GM23248 (cell line): ENCODE measurements at regions not wholly inside any gene's neighbourhood (a gene's known extent, or its start where the extent isn't known, plus 50 kb on each side); places are given as distances from the start of the nearest gene placed in this dataset.
A peak's percentile ranks its signal among the peaks of the same experiment; 100 is the strongest.

Experiments used
- DNase-seq: peaks from one replicate; pipeline ENCODE4 v3.0.0-alpha.2; 2015
- H2AFZ ChIP-seq: fragments of 200-600 bp; sonication (generic); 2 replicates; pipeline ENCODE4 v1.6.1; 2016; ENCODE audit warnings: antibody characterized with exemption
- H3F3A ChIP-seq: fragments of 200-600 bp; sonication (generic); 2 replicates; pipeline ENCODE4 v1.6.1; 2016; ENCODE audit warnings: mild to moderate bottlenecking, antibody characterized with exemption, mixed run types; ENCODE audit not compliant: insufficient read depth
- H3K27ac ChIP-seq: fragments of 200-600 bp; sonication (generic); 2 replicates; pipeline ENCODE4 v1.5.1; 2016; ENCODE audit warnings: mild to moderate bottlenecking
- H3K27me3 ChIP-seq: fragments of 200-600 bp; sonication (generic); replicated peaks from 2 replicates; pipeline ENCODE4 v1.6.1; 2016; ENCODE audit warnings: mild to moderate bottlenecking; ENCODE audit not compliant: insufficient read depth
- H3K36me3 ChIP-seq: fragments of 200-600 bp; sonication (generic); 2 replicates; pipeline ENCODE4 v1.6.1; 2016; ENCODE audit warnings: low read depth, mild to moderate bottlenecking
- H3K4me1 ChIP-seq: fragments of 200-600 bp; sonication (generic); 2 replicates; pipeline ENCODE4 v1.6.1; 2016; ENCODE audit warnings: mild to moderate bottlenecking; ENCODE audit not compliant: insufficient read depth
- H3K4me2 ChIP-seq: fragments of 200-600 bp; sonication (generic); one replicate; pipeline ENCODE4 v1.6.1; 2016; ENCODE audit warnings: mild to moderate bottlenecking; ENCODE audit not compliant: unreplicated experiment
- H3K4me3 ChIP-seq: fragments of 200-600 bp; sonication (generic); 2 replicates; pipeline ENCODE4 v1.5.1; 2016; ENCODE audit warnings: mild to moderate bottlenecking
- H3K79me2 ChIP-seq: fragments of 200-600 bp; sonication (generic); 2 replicates; pipeline ENCODE4 v1.6.1; 2016; ENCODE audit warnings: mild to moderate bottlenecking; ENCODE audit not compliant: insufficient read depth
- H3K9ac ChIP-seq: fragments of 200-600 bp; sonication (generic); 2 replicates; pipeline ENCODE4 v1.6.1; 2016; ENCODE audit warnings: mild to moderate bottlenecking
- H3K9me2 ChIP-seq: fragments of 200-600 bp; sonication (generic); 2 replicates; pipeline ENCODE4 v1.6.1; 2016; ENCODE audit warnings: mixed run types, mild to moderate bottlenecking, moderate library complexity; ENCODE audit not compliant: insufficient read depth
- H3K9me3 ChIP-seq: fragments of 200-600 bp; sonication (generic); one replicate; pipeline ENCODE4 v1.6.1; 2017; ENCODE audit warnings: low read depth
- H4K20me1 ChIP-seq: fragments of 200-600 bp; sonication (generic); 2 replicates; pipeline ENCODE4 v1.6.0; 2016; ENCODE audit not compliant: insufficient read depth
- EZH2 ChIP-seq: fragments of 200-600 bp; sonication (generic); IDR thresholded peaks from 2 replicates; pipeline ENCODE4 v1.6.1; 2018; ENCODE audit warnings: antibody characterized with exemption, mild to moderate bottlenecking; ENCODE audit not compliant: insufficient read depth, poor library complexity, severe bottlenecking
- EZH2phosphoT487 ChIP-seq: fragments of 200-600 bp; sonication (generic); IDR thresholded peaks from 2 replicates; pipeline ENCODE4 v1.6.1; 2018; ENCODE audit warnings: antibody characterized with exemption, moderate library complexity, mild to moderate bottlenecking, low read depth; ENCODE audit not compliant: insufficient read depth
- WGBS, 2 experiments: methylation state at CpG; one replicate each; pipeline ENCODE4 v1.1.6; 2015 to 2017; ENCODE audit warnings: low lambda C conversion rate in 2 of 2, low coverage in 1 of 2; ENCODE audit errors: missing lambda C conversion rate in 2 of 2; 5-methylcytosine and 5-hydroxymethylcytosine counted together
- in situ Hi-C: fragments of 300-500 bp; cut with MboI; formaldehyde crosslinking; loops from 2 replicates; pipeline ENCODE4 v1.15.0; 2020

DNA sequence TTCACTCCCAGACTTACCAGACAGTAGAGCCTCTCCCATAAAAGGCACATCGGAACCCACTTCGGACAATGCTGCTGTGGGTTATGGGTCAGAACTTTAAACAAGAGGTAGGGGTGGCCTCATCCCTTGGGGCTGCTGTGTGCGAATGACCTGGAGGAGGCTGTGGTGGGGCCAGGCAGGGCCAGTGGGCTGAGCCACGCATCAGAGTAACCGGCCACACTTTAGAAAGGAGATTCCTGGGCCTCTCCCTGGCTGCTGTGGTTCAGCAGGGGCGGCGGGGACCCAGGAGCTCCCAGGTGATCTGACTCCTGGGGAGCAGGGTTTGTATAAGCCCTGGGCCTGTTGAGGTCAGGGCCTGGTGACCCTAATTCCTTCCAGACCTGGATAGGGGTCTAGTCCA lies 110.2 kb upstream of the C1orf174 start:
- no peak for DNase-seq
- Histone ChIP-seq H3K9ac (no peak overlapping the region), H2AFZ (no peak overlapping the region), H3K4me2 (no peak overlapping the region), H3K4me1 (no peaks in the 10 kb centered on the region), H3F3A (no peaks in the 10 kb centered on the region), H3K27me3 (no peaks in the 10 kb centered on the region), H3K27ac (no peak overlapping the region), H3K79me2 (no peaks in the 10 kb centered on the region), H3K9me3 (no peaks in the 10 kb centered on the region), H4K20me1 (no peaks in the 10 kb centered on the region), H3K36me3 (no peaks in the 10 kb centered on the region), H3K9me2 (no peaks in the 10 kb centered on the region), H3K4me3 (no peak overlapping the region)
- in situ Hi-C loops: no loop called here
- TF ChIP-seq EZH2phosphoT487: no peak
- no peak for TF ChIP-seq EZH2
- WGBS, 2 experiments: 40 to 45% methylated on average over 7 of the region's 7 CpGs

- Histone ChIP-seq H2AFZ (no peak overlapping the region), H3K9me2 (no peaks in the 10 kb centered on the region), H3K79me2 (no peaks in the 10 kb centered on the region), H3K4me2 (no peak overlapping the region), H3K27ac (no peak overlapping the region), H3K4me1 (no peaks in the 10 kb centered on the region), H4K20me1 (no peaks in the 10 kb centered on the region), H3F3A (no peaks in the 10 kb centered on the region), H3K9ac (no peak overlapping the region), H3K9me3 (no peaks in the 10 kb centered on the region), H3K27me3 (no peaks in the 10 kb centered on the region), H3K4me3 (no peak overlapping the region), H3K36me3 (no peaks in the 10 kb centered on the region)
- DNase-seq: no peak
- WGBS, 2 experiments: 41 to 43% methylated on average over 18 to 25 of the region's 25 CpGs
- TF ChIP-seq EZH2 (no peak), EZH2phosphoT487 (no peak)
- in situ Hi-C loops: no loop called here
Measured at GRCh38 chr1:4010814-4011605, 110.9 kb upstream of the C1orf174 start.

DNA sequence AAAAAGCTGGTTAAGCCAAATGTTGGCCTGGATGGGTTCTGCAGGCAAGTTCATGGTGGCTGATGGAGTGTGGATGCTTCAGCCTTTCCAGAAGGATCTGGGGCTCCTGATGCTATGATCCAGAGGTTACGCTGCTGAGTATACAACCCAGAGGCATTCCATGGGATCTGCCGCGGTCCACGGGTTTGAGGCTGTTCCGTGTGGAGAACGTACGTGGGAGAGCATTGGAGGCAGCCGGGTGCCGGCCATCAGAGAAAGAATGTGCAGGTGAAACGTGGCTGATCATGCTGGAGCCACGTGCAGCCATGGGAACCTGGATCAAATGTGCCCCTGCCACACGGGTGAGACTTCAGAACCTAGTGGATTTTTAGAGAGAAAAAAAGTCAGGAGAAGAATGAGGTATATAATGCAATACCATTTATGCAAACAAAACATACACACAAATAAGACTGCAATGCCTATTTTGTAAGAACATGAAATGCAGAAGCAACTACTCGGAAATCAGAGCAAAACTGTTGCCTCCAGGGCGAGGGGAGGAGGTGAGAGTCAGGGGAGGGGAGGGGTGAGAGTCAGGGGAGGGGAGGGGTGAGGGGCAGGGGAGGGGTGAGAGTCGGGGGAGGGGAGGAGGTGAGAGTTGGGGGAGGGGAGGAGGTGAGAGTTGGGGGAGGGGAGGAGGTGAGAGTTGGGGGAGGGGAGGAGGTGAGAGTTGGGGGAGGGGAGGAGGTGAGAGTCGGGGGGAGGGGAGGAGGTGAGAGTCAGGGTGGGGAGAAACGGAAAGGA lies 116.5 kb upstream of the C1orf174 start:
- Histone ChIP-seq H3K9ac (no peak overlapping the region), H3K4me2 (no peak overlapping the region), H3K27me3 (no peaks in the 10 kb centered on the region), H3K9me3 (no peaks in the 10 kb centered on the region), H4K20me1 (no peaks in the 10 kb centered on the region), H3K27ac (no peak overlapping the region), H3K9me2 (no peaks in the 10 kb centered on the region), H2AFZ (no peak overlapping the region), H3F3A (no peaks in the 10 kb centered on the region), H3K4me3 (no peak overlapping the region), H3K79me2 (no peaks in the 10 kb centered on the region), H3K4me1 (no peaks in the 10 kb centered on the region), H3K36me3 (no peaks in the 10 kb centered on the region)
- no peak for TF ChIP-seq EZH2
- TF ChIP-seq EZH2phosphoT487: no peak
- DNase-seq: peak; percentile 2
- WGBS, 2 experiments: 47 to 50% methylated on average over 14 to 17 of the region's 17 CpGs
- in situ Hi-C loops: no loop called here

GRCh38 chr1:4017636-4018365 lies 117.7 kb upstream of the C1orf174 start:
- no peaks in the 10 kb centered on the region for H4K20me1 ChIP-seq
- H3K4me2 ChIP-seq: no peak overlapping the region
- TF ChIP-seq EZH2phosphoT487 (no peak), EZH2 (no peak)
- DNase-seq: no peak
- no peak overlapping the region for H2AFZ ChIP-seq
- H3K4me3 ChIP-seq: no peak overlapping the region
- no peaks in the 10 kb centered on the region for H3K9me2 ChIP-seq
- H3K79me2 ChIP-seq: no peaks in the 10 kb centered on the region
- no peaks in the 10 kb centered on the region for H3K4me1 ChIP-seq
- no peaks in the 10 kb centered on the region for H3K9me3 ChIP-seq
- no peak overlapping the region for H3K9ac ChIP-seq
- H3K27ac ChIP-seq: no peak overlapping the region
- in situ Hi-C loops: no loop called here
- no peaks in the 10 kb centered on the region for H3F3A ChIP-seq
- H3K27me3 ChIP-seq: no peaks in the 10 kb centered on the region
- WGBS, 2 experiments: 39 to 51% methylated on average over 12 of the region's 12 CpGs
- no peaks in the 10 kb centered on the region for H3K36me3 ChIP-seq
